ENCODE measurements at regions not wholly inside any gene's neighbourhood (a gene's known extent, or its start where the extent isn't known, plus 50 kb on each side); places are given as distances from the start of the nearest gene placed in this dataset.

DNA sequence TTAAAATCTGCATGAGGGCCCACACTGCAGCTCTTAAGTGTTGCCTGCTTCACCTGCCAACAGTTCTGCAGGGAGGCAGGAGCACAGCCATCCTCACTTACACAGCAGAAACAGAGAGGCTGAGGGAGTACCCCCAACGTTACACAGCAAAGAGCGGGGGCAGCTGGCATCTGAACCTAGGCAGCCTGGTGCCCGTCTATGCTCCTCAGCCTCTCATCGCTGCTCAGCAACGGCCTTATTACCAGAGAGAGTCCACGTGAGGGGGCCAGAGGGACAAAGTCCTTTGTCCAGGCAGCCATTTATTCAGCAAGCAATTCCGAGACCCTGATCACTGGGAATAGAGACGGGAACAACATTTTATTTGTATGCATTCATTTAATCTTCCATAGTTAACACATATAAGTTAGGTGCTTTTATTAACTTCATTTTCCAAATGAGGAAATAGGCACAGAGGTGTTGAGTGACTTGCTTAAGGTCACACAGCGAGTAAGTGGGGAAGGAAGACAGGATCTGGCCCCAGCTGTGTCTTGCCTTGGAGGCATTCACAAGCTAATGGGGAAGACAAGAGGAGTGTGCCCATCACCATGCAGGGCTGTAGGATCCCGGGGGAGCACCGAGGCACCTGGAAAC lies 52.2 kb upstream of the SORCS2 start:
- dilution Hi-C loops (cut with HindIII; ENCODE audit: low sequenced_read_pairs, unreplicated experiment): no loop called here
- CTCF ChIA-PET: no interaction called here
- BruUV-seq (replicated peaks): no TSS peak

More for the DNA sequence above, 52.2 kb upstream of the SORCS2 start:
- TF ChIP-seq NFE2L2 (IDR thresholded peaks at IDR 0.05; ENCODE audit: low read depth, low read length) (no peak), MXI1 (IDR thresholded peaks at IDR 0.05; ENCODE audit: borderline replicate concordance, low read depth, low read length) (no peak), RAD21 (IDR thresholded peaks at IDR 0.05; ENCODE audit: low read length) (no peak), RCOR1 (IDR thresholded peaks at IDR 0.05; ENCODE audit: insufficient replicate concordance, low read length) (no peak), USF2 (IDR thresholded peaks at IDR 0.05; ENCODE audit: low read depth, low read length) (no peak), MAZ (IDR thresholded peaks at IDR 0.05; ENCODE audit: borderline replicate concordance, low read depth, low read length) (no peak), POLR2A (IDR thresholded peaks at IDR 0.05; ENCODE audit: low read depth, low read length) (no peak), CEBPB (IDR thresholded peaks at IDR 0.05; ENCODE audit: low read depth, low read length) (no peak), CTCF (conservative IDR thresholded peaks at IDR 0.05; ENCODE audit: low read depth, low read length) (no peak), SMC3 (IDR thresholded peaks at IDR 0.05; ENCODE audit: low read depth, low read length) (no peak)
- TF ChIP-seq, protein P1, sequence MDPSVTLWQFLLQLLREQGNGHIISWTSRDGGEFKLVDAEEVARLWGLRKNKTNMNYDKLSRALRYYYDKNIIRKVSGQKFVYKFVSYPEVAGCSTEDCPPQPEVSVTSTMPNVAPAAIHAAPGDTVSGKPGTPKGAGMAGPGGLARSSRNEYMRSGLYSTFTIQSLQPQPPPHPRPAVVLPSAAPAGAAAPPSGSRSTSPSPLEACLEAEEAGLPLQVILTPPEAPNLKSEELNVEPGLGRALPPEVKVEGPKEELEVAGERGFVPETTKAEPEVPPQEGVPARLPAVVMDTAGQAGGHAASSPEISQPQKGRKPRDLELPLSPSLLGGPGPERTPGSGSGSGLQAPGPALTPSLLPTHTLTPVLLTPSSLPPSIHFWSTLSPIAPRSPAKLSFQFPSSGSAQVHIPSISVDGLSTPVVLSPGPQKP (IDR thresholded peaks at IDR 0.05; ENCODE audit: borderline replicate concordance, low read depth, low read length): no peak
- H2BK5ac ChIP-seq (ENCODE audit: low read depth, low read length, poor library complexity, severe bottlenecking): no peak overlapping the region
- no peak overlapping the region for H3K18ac ChIP-seq (ENCODE audit: low read depth, low read length)
- no peak overlapping the region for H3K4me2 ChIP-seq (ENCODE audit: low read depth, low read length)
- H2AK5ac ChIP-seq (ENCODE audit: low read depth, low read length): no peak overlapping the region
- no peak overlapping the region for H2BK120ac ChIP-seq (ENCODE audit: low read depth, low read length)
- no peak overlapping the region for H4K5ac ChIP-seq (ENCODE audit: low read depth, low read length)
- WGBS, 2 experiments (ENCODE audit: extremely low coverage in 2 of 2, insufficient read length in 1 of 2): 71% methylated on average over 5 of the region's 11 CpGs; no CpG with 5 or more reads in 1 of the 2 experiments
- H3K56ac ChIP-seq (ENCODE audit: extremely low read depth, insufficient read depth, low read length): no peak overlapping the region
- no peaks in the 10 kb centered on the region for H3K36me3 ChIP-seq (ENCODE audit: control insufficient read depth, insufficient read depth, low read length)
- no peaks in the 10 kb centered on the region for H3K9me1 ChIP-seq (ENCODE audit: insufficient read depth, low read length)
- no peaks in the 10 kb centered on the region for H3K79me1 ChIP-seq (ENCODE audit: low read depth in 1 of 2, low read length in 2 of 2)
- peaks cover 1% of the 10 kb centered on the region; the same call in 1 of the 2 replicates for H3K4me1 ChIP-seq (ENCODE audit: control insufficient read depth, insufficient read depth, low read length)
- H3K27ac ChIP-seq (ENCODE audit: insufficient read depth, low read length): no peak overlapping the region
- in situ Hi-C loops (cut with MboI; ENCODE audit: low sequenced_read_pairs): no loop called here
- POLR2A ChIA-PET (ENCODE audit: unreplicated experiment): no interaction called here
- no peak overlapping the region for H3K4me3 ChIP-seq (ENCODE audit: insufficient read depth, low read depth, low read length)
- ATAC-seq (ENCODE audit: low read depth) (no peak), DNase-seq (no peak)
- no peak overlapping the region for H2BK15ac ChIP-seq (ENCODE audit: low read depth, low read length)
- no peak overlapping the region for H2BK20ac ChIP-seq (ENCODE audit: low read depth, low read length)
- H4K91ac ChIP-seq (ENCODE audit: insufficient read depth, low read depth, low read length): no peak overlapping the region
- H4K20me1 ChIP-seq (ENCODE audit: insufficient read depth, low read length): no peaks in the 10 kb centered on the region; the same call in 1 of the 2 replicates
- H3K23ac ChIP-seq (ENCODE audit: low read depth, low read length): no peak overlapping the region
- no peak overlapping the region for H3K9ac ChIP-seq (ENCODE audit: low read depth, low read length)
- no peak overlapping the region for H4K8ac ChIP-seq (ENCODE audit: low read depth in 2 of 2, low read length in 2 of 2)
- no peak overlapping the region for H3K14ac ChIP-seq (replicated peaks; ENCODE audit: low read depth, low read length)
- peaks cover 23% of the 10 kb centered on the region for H3K27me3 ChIP-seq (ENCODE audit: control insufficient read depth, insufficient read depth, low read length)
- no peaks in the 10 kb centered on the region for H3K9me3 ChIP-seq (ENCODE audit: control insufficient read depth, insufficient read depth, low read length)
- intact Hi-C loops (cut with micrococcal nuclease): no loop called here
- H3K4ac ChIP-seq (ENCODE audit: low read depth, low read length): no peak overlapping the region
- no peak overlapping the region for H2AFZ ChIP-seq (replicated peaks; ENCODE audit: low read length, poor library complexity)
- no peak overlapping the region for H2AK9ac ChIP-seq (replicated peaks; ENCODE audit: low read depth, low read length, poor library complexity)

Measured in IMR-90 (cell line).